Motor neuron (in vitro differentiated cells): ENCODE measurements at regions not wholly inside any gene's neighbourhood (a gene's known extent, or its start where the extent isn't known, plus 50 kb on each side); places are given as distances from the start of the nearest gene placed in this dataset.

Experiments used
- ATAC-seq, 8 experiments: fragments of 200-7000 bp; cut with Tn5 transposase; replicated peaks in 6 of 8; 2 replicates each; pipeline ENCODE4 v1.8.0; 2021; ENCODE audit warnings: mild to moderate bottlenecking in 8 of 8, moderate library complexity in 8 of 8
- H3K27ac ChIP-seq, 2 donors: fragments of 250-450 bp; sonication (Bioruptor Pico); 2 replicates each; pipeline ENCODE4 v1.9.0; 2021; ENCODE audit warnings: antibody characterized with exemption in 2 of 2, mild to moderate bottlenecking in 2 of 2, moderate library complexity in 1 of 2
- H3K4me1 ChIP-seq, 2 donors: fragments of 250-450 bp; sonication (Bioruptor Pico); replicated peaks in 1 of 2; 2 replicates each; pipeline ENCODE4 v1.6.1; 2021; ENCODE audit warnings: antibody characterized with exemption in 2 of 2, mild to moderate bottlenecking in 2 of 2, moderate library complexity in 1 of 2
- H3K4me3 ChIP-seq, 5 donors: fragments of 250-450 bp; sonication (Bioruptor Pico); 2 replicates each; pipeline ENCODE4 v1.9.0; 2021; ENCODE audit warnings: antibody characterized with exemption in 5 of 5, mild to moderate bottlenecking in 5 of 5, moderate library complexity in 4 of 5
- WGBS, 10 experiments: fragments of 450-650 bp; shearing (Covaris generic); methylation state at CpG; one replicate each; pipeline ENCODE4 v1.0.0; 2022; 5-methylcytosine and 5-hydroxymethylcytosine counted together
- in situ Hi-C, 9 experiments: fragments of 400-800 bp; cut with MboI; loops; one replicate each; pipeline ENCODE4 v1.15.0; 2021; ENCODE audit warnings: low sequenced_read_pairs in 9 of 9, low pct_unique_long_range_greater_than_20kb in 2 of 9; ENCODE audit not compliant: unreplicated experiment in 9 of 9

GRCh38 chr1:209231476-209232156 is 351.9 kb upstream of the CAMK1G start:
- Histone ChIP-seq H3K27ac (no peak overlapping the region), H3K4me1 (no peaks in the 10 kb centered on the region), H3K4me3 (no peak overlapping the region)
- in situ Hi-C loops = no loop called here
- ATAC-seq = no peak
- 33 to 100% (median 58%) methylated on average over 2 to 22 of the region's 84 CpGs; no CpG with 5 or more reads in 4 of the 10 experiments for WGBS, 10 experiments

- 90 to 100% (median 96%) methylated on average over 1 to 17 of the region's 17 CpGs; no CpG with 5 or more reads in 2 of the 10 experiments for WGBS, 10 experiments
- H3K27ac ChIP-seq = no peak overlapping the region
- H3K4me3 ChIP-seq = no peak overlapping the region
- in situ Hi-C loops = no loop called here
- no peaks in the 10 kb centered on the region for H3K4me1 ChIP-seq
- ATAC-seq = no peak
These were observed 351.3 kb upstream of the CAMK1G start for GRCh38 chr1:209232197-209232596.

- WGBS, 10 experiments = 76 to 97% (median 95%) methylated on average over 6 to 14 of the region's 15 CpGs; no CpG with 5 or more reads in 5 of the 10 experiments
- Histone ChIP-seq H3K4me1 (no peaks in the 10 kb centered on the region), H3K27ac (no peak overlapping the region), H3K4me3 (no peak overlapping the region)
- no peak for ATAC-seq
- in situ Hi-C loops = no loop called here
These were observed 350.8 kb upstream of the CAMK1G start for GRCh38 chr1:209232759-209233158.

- Histone ChIP-seq H3K4me1 (peaks cover 0 to 3% of the 10 kb centered on the region in 2 donors), H3K4me3 (no peak overlapping the region), H3K27ac (no peak overlapping the region)
- in situ Hi-C loops = no loop called here
- ATAC-seq = no peak
- WGBS, 10 experiments = 33 to 100% (median 92%) methylated on average over 2 to 4 of the region's 4 CpGs; no CpG with 5 or more reads in 3 of the 10 experiments
These were observed 348.3 kb upstream of the CAMK1G start for GRCh38 chr1:209235166-209235565.

GRCh38 chr1:209238356-209238755 is 345.2 kb upstream of the CAMK1G start:
- Histone ChIP-seq H3K27ac (no peak overlapping the region), H3K4me1 (peaks cover 0 to 4% of the 10 kb centered on the region in 2 donors), H3K4me3 (no peak overlapping the region)
- ATAC-seq = no peak
- 33 to 83% (median 50%) methylated on average over 1 of the region's 1 CpG; no CpG with 5 or more reads in 3 of the 10 experiments for WGBS, 10 experiments
- in situ Hi-C loops = no loop called here

- in situ Hi-C loops = no loop called here
- no peak overlapping the region for H3K4me3 ChIP-seq
- H3K4me1 ChIP-seq = peaks cover 0 to 4% of the 10 kb centered on the region in 2 donors
- WGBS, 10 experiments = 0 to 88% (median 50%) methylated on average over 1 to 2 of the region's 2 CpGs; no CpG with 5 or more reads in 1 of the 10 experiments
- peak in 3 of 8 experiments; percentile 97 to 99 (median 97) for ATAC-seq
- no peak overlapping the region for H3K27ac ChIP-seq
These were observed 343.2 kb upstream of the CAMK1G start for GRCh38 chr1:209240351-209240750.

- Histone ChIP-seq H3K27ac (no peak overlapping the region), H3K4me1 (peaks cover 0 to 4% of the 10 kb centered on the region in 2 donors), H3K4me3 (no peak overlapping the region)
- 28 to 96% (median 69%) methylated on average over 1 to 6 of the region's 6 CpGs; no CpG with 5 or more reads in 1 of the 10 experiments for WGBS, 10 experiments
- in situ Hi-C loops = no loop called here
- ATAC-seq = peak in 1 of 8 experiments; percentile 30
These were observed 342.0 kb upstream of the CAMK1G start for GRCh38 chr1:209241487-209241886.

GRCh38 chr1:209248649-209249279 is 334.8 kb upstream of the CAMK1G start:
- ATAC-seq = peak; percentile 40 to 79 (median 58)
- peaks cover 6 to 17% of the 10 kb centered on the region in 2 donors for H3K4me1 ChIP-seq
- in situ Hi-C loops = no loop called here
- H3K4me3 ChIP-seq = no peak overlapping the region
- 0 to 55% (median 37%) methylated on average over 3 to 6 of the region's 6 CpGs; no CpG with 5 or more reads in 1 of the 10 experiments for WGBS, 10 experiments
- H3K27ac ChIP-seq = no peak overlapping the region

- Histone ChIP-seq H3K4me3 (no peak overlapping the region), H3K4me1 (peaks cover 6 to 17% of the 10 kb centered on the region in 2 donors), H3K27ac (no peak overlapping the region)
- in situ Hi-C loops = no loop called here
- peak in 4 of 8 experiments; percentile 45 to 58 (median 48) for ATAC-seq
- 0 to 80% (median 26%) methylated on average over 1 to 2 of the region's 2 CpGs; no CpG with 5 or more reads in 2 of the 10 experiments for WGBS, 10 experiments
These were observed 334.2 kb upstream of the CAMK1G start for GRCh38 chr1:209249280-209249670.

- peak in 1 of 8 experiments; percentile 35 for ATAC-seq
- WGBS, 10 experiments = 18 to 100% (median 65%) methylated on average over 1 to 8 of the region's 8 CpGs; no CpG with 5 or more reads in 1 of the 10 experiments
- Histone ChIP-seq H3K4me1 (peaks cover 6 to 17% of the 10 kb centered on the region in 2 donors), H3K27ac (no peak overlapping the region), H3K4me3 (no peak overlapping the region)
- in situ Hi-C loops = loop anchor here in 1 of 9 experiments (10.0 kb wide), 1 partner anchor 235 kb away; no protein-coding TSS in a partner anchor
These were observed 333.6 kb upstream of the CAMK1G start for GRCh38 chr1:209249785-209250440.

GRCh38 chr1:209250861-209251636 is 332.5 kb upstream of the CAMK1G start:
- no peak overlapping the region for H3K27ac ChIP-seq
- peaks cover 6 to 17% of the 10 kb centered on the region in 2 donors for H3K4me1 ChIP-seq
- H3K4me3 ChIP-seq = no peak overlapping the region
- WGBS, 10 experiments = 31 to 97% (median 80%) methylated on average over 1 to 4 of the region's 4 CpGs; no CpG with 5 or more reads in 1 of the 10 experiments
- in situ Hi-C loops = loop anchor here in 1 of 9 experiments (10.0 kb wide), 1 partner anchor 234 kb away; no protein-coding TSS in a partner anchor
- ATAC-seq = peak in 1 of 8 experiments; percentile 62

GRCh38 chr1:209256766-209257350 is 326.7 kb upstream of the CAMK1G start:
- 4 to 94% (median 89%) methylated on average over 3 to 14 of the region's 14 CpGs; no CpG with 5 or more reads in 1 of the 10 experiments for WGBS, 10 experiments
- Histone ChIP-seq H3K4me3 (no peak overlapping the region), H3K27ac (no peak overlapping the region), H3K4me1 (no peaks in the 10 kb centered on the region)
- in situ Hi-C loops = loop anchor here in 1 of 9 experiments (10.0 kb wide), 1 partner anchor 228 kb away; no protein-coding TSS in a partner anchor
- no peak for ATAC-seq
